Smooth muscle cell (in vitro differentiated cells): ENCODE measurements at regions not wholly inside any gene's neighbourhood (a gene's known extent, or its start where the extent isn't known, plus 50 kb on each side); places are given as distances from the start of the nearest gene placed in this dataset.

Experiments
- DNase-seq: peaks from one replicate; lab custom pipeline; 2025; ENCODE audit not compliant: unreplicated experiment; lab: John Stamatoyannopoulos, UW
- H2AFZ ChIP-seq: fragments of 200-600 bp; sonication (generic); 2 replicates; pipeline ENCODE4 v1.6.0; 2016; ENCODE audit warnings: antibody characterized with exemption, low read depth, mild to moderate bottlenecking
- H3F3A ChIP-seq: fragments of 200-600 bp; sonication (generic); 2 replicates; pipeline ENCODE4 v1.6.0; 2017; ENCODE audit warnings: antibody characterized with exemption, low read depth
- H3K27ac ChIP-seq: fragments of 200-600 bp; sonication (generic); 2 replicates; pipeline ENCODE4 v1.5.1; 2016; ENCODE audit warnings: low read depth, mild to moderate bottlenecking
- H3K27me3 ChIP-seq: fragments of 200-600 bp; sonication (generic); 2 replicates; pipeline ENCODE4 v1.6.1; 2016; ENCODE audit warnings: low read depth, mild to moderate bottlenecking
- H3K36me3 ChIP-seq: fragments of 200-600 bp; sonication (generic); 2 replicates; pipeline ENCODE4 v1.5.1; 2016; ENCODE audit warnings: low read depth
- H3K4me1 ChIP-seq: fragments of 200-600 bp; sonication (generic); 2 replicates; pipeline ENCODE4 v1.5.1; 2016; ENCODE audit warnings: low read depth
- H3K4me2 ChIP-seq: fragments of 200-600 bp; sonication (generic); 2 replicates; pipeline ENCODE4 v1.6.0; 2016; ENCODE audit warnings: mild to moderate bottlenecking
- H3K4me3 ChIP-seq: fragments of 200-600 bp; sonication (generic); 2 replicates; pipeline ENCODE4 v1.5.1; 2016; ENCODE audit warnings: mild to moderate bottlenecking
- H3K79me2 ChIP-seq: fragments of 200-600 bp; sonication (generic); 2 replicates; pipeline ENCODE4 v1.6.0; 2016; ENCODE audit warnings: low read depth, mild to moderate bottlenecking
- H3K9ac ChIP-seq: fragments of 200-600 bp; sonication (generic); 2 replicates; pipeline ENCODE4 v1.6.0; 2016; ENCODE audit warnings: low read depth
- H3K9me3 ChIP-seq: fragments of 200-600 bp; sonication (generic); replicated peaks from 2 replicates; pipeline ENCODE4 v1.5.1; 2016; ENCODE audit warnings: low read depth
- H4K20me1 ChIP-seq: fragments of 200-600 bp; sonication (generic); 2 replicates; pipeline ENCODE4 v1.6.0; 2016; ENCODE audit warnings: low read depth
- CTCF ChIP-seq: fragments of 200-600 bp; sonication (generic); IDR thresholded peaks from 2 replicates; pipeline ENCODE4 v1.5.1; 2017; ENCODE audit warnings: borderline replicate concordance, mild to moderate bottlenecking, antibody characterized with exemption; ENCODE audit not compliant: insufficient read depth, poor library complexity, severe bottlenecking
- WGBS: methylation state at CpG from one replicate; pipeline ENCODE4 v1.1.7; 2016; ENCODE audit warnings: low lambda C conversion rate; 5-methylcytosine and 5-hydroxymethylcytosine counted together

DNA sequence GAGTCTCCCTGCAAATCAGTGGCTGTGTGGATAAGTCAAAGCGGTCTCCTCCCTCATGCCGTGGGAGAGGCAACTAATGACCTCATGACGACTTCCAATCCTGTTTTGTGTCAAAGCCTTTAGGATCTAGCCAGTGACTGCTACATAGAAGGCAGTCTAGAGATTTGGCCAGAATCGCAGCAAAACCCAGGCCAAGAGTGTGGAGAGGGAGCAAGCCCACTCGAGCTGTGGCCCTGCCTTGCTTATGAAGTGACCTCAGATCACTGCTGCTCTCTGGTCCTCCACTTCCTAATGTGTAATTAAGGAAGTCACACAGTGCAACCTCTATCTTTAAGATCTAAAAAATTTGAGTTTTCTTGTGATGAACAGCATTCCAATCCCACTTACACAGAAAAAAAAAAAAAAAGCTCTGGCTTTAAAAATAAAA is 296.7 kb upstream of the KLF6 start:
- peak overlapping the region; percentile 39 for H3K4me2 ChIP-seq
- peaks cover 25% of the 10 kb centered on the region for H3F3A ChIP-seq
- no peak overlapping the region for H3K4me3 ChIP-seq
- H3K9ac ChIP-seq, result peak overlapping the region; percentile 32
- H3K27ac ChIP-seq, result peak overlapping the region; percentile 81
- H3K27me3 ChIP-seq, result no peaks in the 10 kb centered on the region
- DNase-seq, result no peak
- no peaks in the 10 kb centered on the region for H3K79me2 ChIP-seq
- peak overlapping the region; percentile 87 for H2AFZ ChIP-seq
- peaks cover 4% of the 10 kb centered on the region for H3K4me1 ChIP-seq
- no peak for TF ChIP-seq CTCF
- no peaks in the 10 kb centered on the region for H3K9me3 ChIP-seq
- no peaks in the 10 kb centered on the region for H3K36me3 ChIP-seq
- 7% methylated on average over 5 of the region's 5 CpGs for WGBS
- no peaks in the 10 kb centered on the region for H4K20me1 ChIP-seq

DNA sequence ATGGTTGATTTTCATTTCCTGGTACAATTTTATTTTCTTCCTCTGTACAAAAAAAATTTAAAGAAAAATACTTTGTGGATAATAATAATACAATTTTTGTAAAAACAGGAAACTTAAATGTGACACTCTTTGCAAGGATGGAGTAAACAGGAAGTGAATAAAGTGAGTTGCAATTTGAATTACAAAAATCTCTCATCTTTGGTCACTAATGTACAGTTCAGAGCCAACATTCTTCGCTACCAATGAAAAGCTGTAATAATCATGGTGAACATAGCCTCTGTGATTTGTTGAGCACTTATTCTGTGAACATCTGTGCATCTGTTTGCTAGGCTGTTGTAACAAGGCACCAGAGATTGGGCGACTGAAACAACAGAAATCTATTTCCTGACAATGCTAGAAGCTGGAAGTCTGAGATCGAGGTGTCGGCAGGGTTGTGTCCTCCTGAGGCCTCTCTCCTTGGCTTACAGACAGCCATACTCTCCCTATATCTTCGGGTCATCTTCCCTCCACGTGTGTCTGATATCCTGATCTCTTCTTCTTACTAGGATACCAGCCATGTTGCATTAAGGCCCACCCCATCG is 295.3 kb upstream of the KLF6 start:
- H3K4me2 ChIP-seq, result no peak overlapping the region
- no peaks in the 10 kb centered on the region for H3K27me3 ChIP-seq
- H3K4me1 ChIP-seq, result peaks cover 4% of the 10 kb centered on the region
- peak overlapping the region; percentile 81 for H3K27ac ChIP-seq
- no peak overlapping the region for H3K4me3 ChIP-seq
- no peak for TF ChIP-seq CTCF
- no peak for DNase-seq
- no peaks in the 10 kb centered on the region for H3K36me3 ChIP-seq
- H4K20me1 ChIP-seq, result no peaks in the 10 kb centered on the region
- H3K79me2 ChIP-seq, result no peaks in the 10 kb centered on the region
- 93% methylated on average over 7 of the region's 7 CpGs for WGBS
- H3F3A ChIP-seq, result peaks cover 27% of the 10 kb centered on the region
- no peak overlapping the region for H2AFZ ChIP-seq
- no peak overlapping the region for H3K9ac ChIP-seq
- no peaks in the 10 kb centered on the region for H3K9me3 ChIP-seq

DNA sequence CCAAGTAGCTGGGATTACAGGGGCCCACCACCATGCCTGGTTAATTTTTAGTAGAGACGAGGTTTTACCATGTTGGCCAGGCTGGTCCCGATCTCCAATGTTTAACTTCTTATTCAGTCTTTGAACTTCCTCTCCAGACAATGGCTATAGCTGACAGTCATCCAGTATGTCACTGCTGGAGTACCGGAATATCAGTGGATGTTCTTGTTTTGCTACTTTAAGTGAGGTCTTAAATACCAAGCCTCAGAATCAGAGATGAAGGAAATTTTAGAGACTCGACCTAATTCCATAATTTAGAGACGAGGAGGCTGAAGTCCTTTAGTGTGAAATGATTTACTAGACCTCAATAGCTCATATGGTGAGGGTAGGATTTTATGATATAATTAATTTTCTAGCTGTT is 294.8 kb upstream of the KLF6 start:
- Histone ChIP-seq H3K27ac (peak overlapping the region; percentile 81), H3K9ac (no peak overlapping the region), H4K20me1 (no peaks in the 10 kb centered on the region), H3F3A (peaks cover 32% of the 10 kb centered on the region), H3K9me3 (no peaks in the 10 kb centered on the region), H3K27me3 (no peaks in the 10 kb centered on the region), H2AFZ (no peak overlapping the region), H3K36me3 (no peaks in the 10 kb centered on the region), H3K4me1 (peaks cover 9% of the 10 kb centered on the region), H3K4me2 (no peak overlapping the region), H3K79me2 (no peaks in the 10 kb centered on the region), H3K4me3 (no peak overlapping the region)
- no peak for TF ChIP-seq CTCF
- 66% methylated on average over 5 of the region's 5 CpGs for WGBS
- DNase-seq, result no peak

DNA sequence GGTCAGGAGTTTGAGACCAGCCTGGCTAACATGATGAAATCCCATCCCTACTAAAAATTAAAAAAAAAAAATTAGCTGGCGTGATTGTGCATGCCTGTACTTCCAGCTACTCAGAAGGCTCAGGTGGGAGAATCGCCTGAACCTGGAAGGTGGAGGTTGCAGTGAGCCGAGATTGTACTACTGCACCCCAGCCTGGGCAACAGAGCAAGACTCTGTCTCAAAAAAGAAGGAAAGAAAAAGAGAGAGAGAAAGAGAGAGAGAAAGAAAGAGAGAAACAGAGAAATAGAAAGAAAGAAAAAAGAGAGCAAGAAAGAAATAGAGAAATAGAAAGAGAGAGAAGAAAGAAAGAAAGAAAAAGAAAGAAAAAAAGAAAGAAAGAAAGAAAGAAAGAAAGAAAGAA is 292.8 kb upstream of the KLF6 start:
- DNase-seq, result no peak
- H3K36me3 ChIP-seq, result no peaks in the 10 kb centered on the region
- no peak overlapping the region for H3K9ac ChIP-seq
- no peak overlapping the region for H2AFZ ChIP-seq
- no peaks in the 10 kb centered on the region for H3K27me3 ChIP-seq
- WGBS, result 94% methylated on average over 3 of the region's 3 CpGs
- H3K4me3 ChIP-seq, result no peak overlapping the region
- no peaks in the 10 kb centered on the region for H3K79me2 ChIP-seq
- H4K20me1 ChIP-seq, result no peaks in the 10 kb centered on the region
- peaks cover 8% of the 10 kb centered on the region for H3K4me1 ChIP-seq
- H3K27ac ChIP-seq, result no peak overlapping the region
- H3K4me2 ChIP-seq, result no peak overlapping the region
- no peak for TF ChIP-seq CTCF
- H3F3A ChIP-seq, result peaks cover 36% of the 10 kb centered on the region
- H3K9me3 ChIP-seq, result no peaks in the 10 kb centered on the region
